ENCODE measurements at regions not wholly inside any gene's neighbourhood (a gene's known extent, or its start where the extent isn't known, plus 50 kb on each side); places are given as distances from the start of the nearest gene placed in this dataset.

DNA sequence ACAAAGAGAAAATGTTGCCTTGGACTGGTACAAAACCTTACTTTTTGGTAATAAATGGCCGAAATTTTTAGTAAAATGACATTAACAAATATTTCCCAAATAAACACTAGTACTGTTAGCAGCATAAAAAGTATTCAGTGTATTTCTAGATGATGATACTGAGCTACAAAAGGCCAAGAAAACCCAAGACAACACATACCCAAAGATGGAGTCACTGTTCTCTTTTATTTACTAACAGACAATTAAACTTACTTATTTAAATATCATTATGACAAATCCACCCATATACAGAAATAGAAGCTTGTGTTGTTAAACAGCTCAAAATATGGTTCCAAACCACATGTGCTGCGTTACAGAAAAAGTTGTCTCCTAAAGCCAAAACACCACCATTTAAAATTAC, 239.9 kb downstream of the ZEB2 start:
- ChIA-PET POLR2A (interaction anchor here (0.5 kb wide), 1 partner anchor 758 kb away, joined by 3 read pairs; no protein-coding TSS in a partner anchor), CTCF (interaction anchor here (1.5 kb wide), 1 partner anchor 19 kb away, joined by 5 read pairs; no protein-coding TSS in a partner anchor)
- ATAC-seq, result no peak
- Mint-ChIP-seq H3K4me1 (peaks cover 9% of the 10 kb centered on the region), H3K9me3 (ENCODE audit: low read depth) (no peaks in the 10 kb centered on the region), H3K27me3 (no peaks in the 10 kb centered on the region), H3K27ac (no peak overlapping the region), H3K4me3 (no peak overlapping the region), H3K36me3 (ENCODE audit: low read depth) (no peaks in the 10 kb centered on the region)
- DNase-seq, result no peak
- intact Hi-C loops (cut with DNase I, micrococcal nuclease), result no loop called here

- Mint-ChIP-seq H3K27ac (no peak overlapping the region), H3K36me3 (ENCODE audit: low read depth) (no peaks in the 10 kb centered on the region), H3K4me3 (no peak overlapping the region), H3K9me3 (ENCODE audit: low read depth) (no peaks in the 10 kb centered on the region), H3K27me3 (no peaks in the 10 kb centered on the region), H3K4me1 (peaks cover 9% of the 10 kb centered on the region)
- CTCF ChIA-PET, result interaction anchor here (1.5 kb wide), 1 partner anchor 20 kb away, joined by 5 read pairs; no protein-coding TSS in a partner anchor
- DNase-seq, result no peak
- intact Hi-C loops (cut with DNase I, micrococcal nuclease), result no loop called here
- no peak for ATAC-seq
- POLR2A ChIA-PET, result interaction anchor here (0.6 kb wide), 1 partner anchor 130 kb away, joined by 3 read pairs; no protein-coding TSS in a partner anchor
Observed at GRCh38 chr2:144279165-144279564, 240.8 kb downstream of the ZEB2 start.

- Mint-ChIP-seq H3K27me3 (no peaks in the 10 kb centered on the region), H3K27ac (no peak overlapping the region), H3K4me1 (peaks cover 9% of the 10 kb centered on the region), H3K4me3 (no peak overlapping the region), H3K9me3 (ENCODE audit: low read depth) (no peaks in the 10 kb centered on the region), H3K36me3 (ENCODE audit: low read depth) (peaks cover 2% of the 10 kb centered on the region)
- ATAC-seq, result no peak
- intact Hi-C loops (cut with DNase I, micrococcal nuclease), result no loop called here
- CTCF ChIA-PET, result interaction anchor here (0.6 to 0.7 kb wide), 2 partner anchors 8 to 26 kb away, joined by 3 to 4 read pairs; no protein-coding TSS in a partner anchor
- no peak for DNase-seq
- POLR2A ChIA-PET, result no interaction called here
Observed at GRCh38 chr2:144277622-144278354, 242.1 kb downstream of the ZEB2 start.

- H3K27me3 Mint-ChIP-seq, result no peaks in the 10 kb centered on the region
- DNase-seq (no peak), ATAC-seq (no peak)
- no peak overlapping the region for H3K4me3 Mint-ChIP-seq
- ChIA-PET POLR2A (no interaction called here), CTCF (no interaction called here)
- H3K4me1 Mint-ChIP-seq, result peaks cover 9% of the 10 kb centered on the region
- no peak overlapping the region for H3K27ac Mint-ChIP-seq
- intact Hi-C loops (cut with DNase I, micrococcal nuclease), result no loop called here
- no peaks in the 10 kb centered on the region for H3K9me3 Mint-ChIP-seq (ENCODE audit: low read depth)
- peaks cover 2% of the 10 kb centered on the region for H3K36me3 Mint-ChIP-seq (ENCODE audit: low read depth)
Observed at GRCh38 chr2:144275340-144275739, 244.6 kb downstream of the ZEB2 start.

DNA sequence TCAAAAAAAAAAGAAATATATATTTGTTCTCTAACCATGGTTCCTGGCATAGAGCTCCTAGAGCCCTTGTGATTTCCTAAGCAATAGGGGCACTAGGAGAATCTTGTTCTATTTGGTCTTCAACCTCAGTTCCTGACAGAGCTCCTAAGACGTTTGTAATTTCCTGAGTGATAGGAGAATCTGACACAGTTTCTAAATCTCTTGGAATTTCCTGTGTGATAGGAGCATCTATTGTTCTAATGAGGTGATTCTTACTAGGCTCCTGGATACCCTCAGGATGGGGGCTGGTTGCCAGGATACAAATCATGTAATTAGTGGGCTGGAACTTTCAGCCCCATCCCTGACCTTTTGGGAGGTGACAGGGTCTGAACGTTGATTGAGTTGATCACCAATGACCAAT, 245.8 kb downstream of the ZEB2 start:
- POLR2A ChIA-PET, result no interaction called here
- ATAC-seq (no peak), DNase-seq (no peak)
- CTCF ChIA-PET, result interaction anchor here (0.6 to 0.7 kb wide), 3 partner anchors 10 to 227 kb away, joined by 3 to 4 read pairs (median 3); no protein-coding TSS in a partner anchor
- intact Hi-C loops (cut with DNase I, micrococcal nuclease), result no loop called here
- Mint-ChIP-seq H3K4me3 (no peak overlapping the region), H3K27me3 (no peaks in the 10 kb centered on the region), H3K9me3 (ENCODE audit: low read depth) (no peaks in the 10 kb centered on the region), H3K36me3 (ENCODE audit: low read depth) (peaks cover 2% of the 10 kb centered on the region), H3K27ac (no peak overlapping the region), H3K4me1 (peaks cover 7% of the 10 kb centered on the region)

DNA sequence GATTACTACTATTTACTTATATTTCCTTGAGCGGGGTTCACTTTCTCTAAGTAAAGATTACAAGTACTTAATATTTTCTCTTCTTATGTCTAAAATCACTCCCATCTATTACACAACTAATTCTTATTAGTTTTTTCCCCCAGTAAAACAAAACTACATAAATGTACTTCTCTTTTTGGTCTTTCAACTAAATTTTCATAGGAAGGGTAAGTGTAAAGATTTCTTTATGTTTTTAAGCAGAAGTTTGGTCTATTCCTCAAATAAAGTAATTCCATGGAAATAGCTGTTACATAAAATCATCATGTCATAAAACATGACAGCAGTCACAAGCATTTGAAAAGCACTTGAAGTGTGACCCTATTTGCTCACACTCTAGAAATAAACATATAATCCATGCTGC, 249.0 kb downstream of the ZEB2 start:
- Mint-ChIP-seq H3K4me1 (peaks cover 20% of the 10 kb centered on the region), H3K9me3 (ENCODE audit: low read depth) (no peaks in the 10 kb centered on the region), H3K27ac (no peak overlapping the region), H3K4me3 (no peak overlapping the region), H3K36me3 (ENCODE audit: low read depth) (peaks cover 2% of the 10 kb centered on the region), H3K27me3 (no peaks in the 10 kb centered on the region)
- intact Hi-C loops (cut with DNase I, micrococcal nuclease), result no loop called here
- POLR2A ChIA-PET, result no interaction called here
- ATAC-seq (no peak), DNase-seq (no peak)
- CTCF ChIA-PET, result no interaction called here

GRCh38 chr2:144268036-144268678, 251.8 kb downstream of the ZEB2 start:
- no peak for ATAC-seq
- POLR2A ChIA-PET, result no interaction called here
- no peaks in the 10 kb centered on the region for H3K9me3 Mint-ChIP-seq (ENCODE audit: low read depth)
- H3K27me3 Mint-ChIP-seq, result no peaks in the 10 kb centered on the region
- intact Hi-C loops (cut with DNase I, micrococcal nuclease), result loop anchor here in 1 of 2 experiments (5.0 kb wide), 1 partner anchor 54 kb away; no protein-coding TSS in a partner anchor
- DNase-seq, result no peak
- peaks cover 24% of the 10 kb centered on the region for H3K4me1 Mint-ChIP-seq
- H3K36me3 Mint-ChIP-seq (ENCODE audit: low read depth), result peaks cover 2% of the 10 kb centered on the region
- H3K4me3 Mint-ChIP-seq, result no peak overlapping the region
- H3K27ac Mint-ChIP-seq, result no peak overlapping the region
- CTCF ChIA-PET, result no interaction called here

DNA sequence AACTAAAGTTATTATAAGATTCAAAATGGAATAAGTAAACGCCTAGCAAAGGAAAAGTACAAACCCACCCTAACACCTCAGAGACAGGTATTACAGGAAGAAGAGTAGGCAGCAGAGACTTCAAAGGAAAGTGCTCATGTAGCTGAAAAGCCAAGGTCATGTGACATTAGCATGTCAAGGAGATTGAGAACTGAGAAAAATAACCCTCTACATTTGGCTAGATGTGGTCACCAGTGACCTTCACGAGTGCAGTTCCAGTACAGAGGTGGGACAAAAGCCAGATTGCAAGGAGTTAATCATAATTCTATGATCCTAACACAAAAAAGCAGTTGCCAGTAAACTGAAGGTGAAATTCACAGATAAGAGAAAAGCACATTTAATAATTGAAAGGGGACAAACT, 252.7 kb downstream of the ZEB2 start:
- peaks cover 2% of the 10 kb centered on the region for H3K36me3 Mint-ChIP-seq (ENCODE audit: low read depth)
- intact Hi-C loops (cut with DNase I, micrococcal nuclease), result loop anchor here in 1 of 2 experiments (5.0 kb wide), 1 partner anchor 55 kb away; no protein-coding TSS in a partner anchor
- H3K27me3 Mint-ChIP-seq, result no peaks in the 10 kb centered on the region
- peak; percentile 70 for ATAC-seq
- ChIA-PET POLR2A (no interaction called here), CTCF (no interaction called here)
- no peak overlapping the region for H3K4me3 Mint-ChIP-seq
- no peaks in the 10 kb centered on the region for H3K9me3 Mint-ChIP-seq (ENCODE audit: low read depth)
- DNase-seq, result peak; percentile 13
- peak overlapping the region; percentile 35 for H3K27ac Mint-ChIP-seq
- peaks cover 24% of the 10 kb centered on the region for H3K4me1 Mint-ChIP-seq

GRCh38 chr2:144265654-144266053, 254.3 kb downstream of the ZEB2 start:
- H3K27me3 Mint-ChIP-seq, result no peaks in the 10 kb centered on the region
- no peaks in the 10 kb centered on the region for H3K9me3 Mint-ChIP-seq (ENCODE audit: low read depth)
- ATAC-seq (peak; percentile 28), DNase-seq (no peak)
- H3K4me1 Mint-ChIP-seq, result peaks cover 36% of the 10 kb centered on the region
- POLR2A ChIA-PET, result no interaction called here
- H3K36me3 Mint-ChIP-seq (ENCODE audit: low read depth), result peaks cover 2% of the 10 kb centered on the region
- H3K27ac Mint-ChIP-seq, result peak overlapping the region; percentile 39
- CTCF ChIA-PET, result interaction anchor here (1.7 kb wide), 1 partner anchor 81 kb away, joined by 4 read pairs; no protein-coding TSS in a partner anchor
- H3K4me3 Mint-ChIP-seq, result no peak overlapping the region
- intact Hi-C loops (cut with DNase I, micrococcal nuclease), result loop anchor here in 1 of 2 experiments (5.0 kb wide), 1 partner anchor 57 kb away; no protein-coding TSS in a partner anchor

- POLR2A ChIA-PET, result no interaction called here
- peak; percentile 27 for DNase-seq
- intact Hi-C loops (cut with DNase I, micrococcal nuclease), result no loop called here
- ATAC-seq, result peak; percentile 67
- peaks cover 13% of the 10 kb centered on the region for H3K36me3 Mint-ChIP-seq (ENCODE audit: low read depth)
- peaks cover 34% of the 10 kb centered on the region for H3K4me1 Mint-ChIP-seq
- no peak overlapping the region for H3K4me3 Mint-ChIP-seq
- peaks cover 20% of the 10 kb centered on the region for H3K9me3 Mint-ChIP-seq (ENCODE audit: low read depth)
- CTCF ChIA-PET, result no interaction called here
- H3K27me3 Mint-ChIP-seq, result no peaks in the 10 kb centered on the region
- no peak overlapping the region for H3K27ac Mint-ChIP-seq
Observed at GRCh38 chr2:144261966-144262365, 258.0 kb downstream of the ZEB2 start.

- Mint-ChIP-seq H3K9me3 (ENCODE audit: low read depth) (peaks cover 21% of the 10 kb centered on the region), H3K4me1 (peaks cover 33% of the 10 kb centered on the region), H3K27me3 (no peaks in the 10 kb centered on the region), H3K27ac (peak overlapping the region; percentile 37), H3K36me3 (ENCODE audit: low read depth) (peaks cover 13% of the 10 kb centered on the region), H3K4me3 (no peak overlapping the region)
- ATAC-seq, result no peak
- ChIA-PET POLR2A (no interaction called here), CTCF (no interaction called here)
- intact Hi-C loops (cut with DNase I, micrococcal nuclease), result no loop called here
- DNase-seq, result no peak
Observed at GRCh38 chr2:144261336-144261735, 258.6 kb downstream of the ZEB2 start.

DNA sequence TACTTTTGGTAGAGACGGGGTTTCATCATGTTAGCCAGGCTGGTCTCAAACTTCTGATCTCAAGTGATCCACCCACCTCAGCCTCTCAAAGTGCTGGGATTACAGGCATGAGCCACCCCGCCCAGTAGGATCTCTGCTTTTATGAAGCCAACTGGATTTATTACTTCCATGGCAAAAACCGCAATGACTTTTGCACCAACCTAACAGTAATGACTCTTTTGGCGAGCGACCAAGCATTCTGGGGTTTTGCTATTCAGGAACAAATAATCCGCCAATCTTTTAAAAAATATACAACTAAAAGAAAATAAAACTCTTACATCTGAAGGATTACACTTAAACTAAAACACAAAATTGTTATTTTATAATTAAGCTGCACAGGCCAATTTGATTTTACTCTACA, 260.6 kb downstream of the ZEB2 start:
- Mint-ChIP-seq H3K27ac (no peak overlapping the region), H3K9me3 (ENCODE audit: low read depth) (peaks cover 36% of the 10 kb centered on the region), H3K36me3 (ENCODE audit: low read depth) (peaks cover 24% of the 10 kb centered on the region), H3K4me1 (peaks cover 32% of the 10 kb centered on the region), H3K27me3 (no peaks in the 10 kb centered on the region), H3K4me3 (no peak overlapping the region)
- no peak for ATAC-seq
- ChIA-PET POLR2A (no interaction called here), CTCF (interaction anchor here (0.6 to 1.1 kb wide), 2 partner anchors 17 to 1317 kb away, joined by 3 read pairs; no protein-coding TSS in a partner anchor)
- intact Hi-C loops (cut with DNase I, micrococcal nuclease), result no loop called here
- DNase-seq, result no peak

Data from activated CD4-positive, alpha-beta T cell treated with anti-CD3 and anti-CD28 coated beads for 36 hours (primary cell).